ENCODE measurements at regions not wholly inside any gene's neighbourhood (a gene's known extent, or its start where the extent isn't known, plus 50 kb on each side); places are given as distances from the start of the nearest gene placed in this dataset.
"Not testable (repeated sequence)": the region's sequence is repeated elsewhere in the genome, so short reads cannot be mapped to it uniquely, and the experiment has no call there.

DNA sequence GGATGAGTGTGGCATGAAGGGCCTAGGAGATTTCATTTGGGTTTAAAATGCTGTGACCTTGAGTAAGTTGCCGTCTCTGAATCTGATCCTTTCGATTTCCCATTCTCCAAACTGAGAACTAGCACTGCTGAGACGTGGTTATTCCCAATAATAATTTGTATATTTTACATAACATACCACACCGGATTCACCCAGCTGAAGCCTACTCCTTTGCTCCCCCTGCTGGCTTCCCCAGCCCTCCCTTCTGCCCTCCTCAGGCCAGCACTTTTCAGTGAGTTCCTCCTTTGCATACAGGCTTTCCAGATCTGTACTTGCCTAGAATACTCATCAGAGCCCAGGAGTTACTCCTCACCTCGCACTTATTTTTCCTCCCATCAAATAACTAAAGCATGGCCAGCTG is 255.1 kb downstream of the OR4F29 start:
- not testable (repeated sequence) for H3K9me3 ChIP-seq; H3K4me1 ChIP-seq; H3K36me3 ChIP-seq; H3K27me3 ChIP-seq; H3K27ac ChIP-seq; H3K4me3 ChIP-seq; DNase-seq (ENCODE audit: low spot score in 2 of 2)
- WGBS, result no CpG with 5 or more reads among the region's 5 CpGs

DNA sequence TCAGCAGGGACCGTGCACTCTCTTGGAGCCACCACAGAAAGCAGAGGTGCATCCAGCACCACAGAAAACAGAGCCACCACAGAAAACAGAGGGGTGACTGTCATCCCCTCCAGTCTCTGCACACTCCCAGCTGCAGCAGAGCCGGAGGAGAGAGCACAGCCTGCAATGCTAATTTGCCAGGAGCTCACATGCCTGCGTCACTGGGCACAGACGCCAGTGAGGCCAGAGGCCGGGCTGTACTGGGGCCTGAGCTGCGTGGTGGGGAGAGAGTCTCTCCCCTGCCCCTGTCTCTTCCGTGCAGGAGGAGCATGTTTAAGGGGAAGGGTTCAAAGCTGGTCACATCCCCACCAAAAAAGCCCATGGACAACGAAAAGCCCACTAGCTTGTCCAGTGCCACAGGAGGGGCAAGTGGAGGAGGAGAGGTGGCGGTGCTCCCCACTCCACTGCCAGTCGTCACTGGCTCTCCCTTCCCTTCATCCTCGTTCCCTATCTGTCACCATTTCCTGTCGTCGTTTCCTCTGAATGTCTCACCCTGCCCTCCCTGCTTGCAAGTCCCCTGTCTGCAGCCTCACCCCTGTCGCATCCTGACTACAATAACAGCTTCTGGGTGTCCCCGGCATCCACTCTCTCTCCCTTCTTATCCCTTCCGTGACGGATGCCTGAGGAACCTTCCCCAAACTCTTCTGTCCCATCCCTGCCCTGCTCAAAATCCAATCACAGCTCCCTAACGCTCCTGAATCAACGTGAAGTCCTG is 260.0 kb downstream of the OR4F29 start:
- H3K9me3 ChIP-seq, H3K4me1 ChIP-seq, H3K27me3 ChIP-seq, H3K4me3 ChIP-seq, H3K36me3 ChIP-seq, H3K27ac ChIP-seq: not testable (repeated sequence)
- 81% methylated on average over 16 of the region's 19 CpGs for WGBS
- DNase-seq (ENCODE audit: low spot score in 2 of 2), result peak; percentile 70 to 82

DNA sequence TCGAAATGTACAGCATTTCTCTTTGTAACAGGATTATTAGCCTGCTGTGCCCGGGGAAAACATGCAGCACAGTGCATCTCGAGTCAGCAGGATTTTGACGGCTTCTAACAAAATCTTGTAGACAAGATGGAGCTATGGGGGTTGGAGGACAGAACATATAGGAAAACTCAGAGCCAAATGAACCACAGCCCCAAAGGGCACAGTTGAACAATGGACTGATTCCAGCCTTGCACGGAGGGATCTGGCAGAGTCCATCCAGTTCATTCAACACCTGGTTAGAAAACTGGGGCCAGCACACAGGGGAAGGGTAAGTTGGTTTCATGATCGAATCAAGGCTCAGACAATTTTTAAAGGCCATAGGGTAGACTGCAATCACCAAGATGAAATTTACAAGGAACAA is 260.8 kb downstream of the OR4F29 start:
- H3K36me3 ChIP-seq, result peaks cover 12% of the 10 kb centered on the region
- 47% methylated on average over 5 of the region's 6 CpGs for WGBS
- not testable (repeated sequence) for H3K4me3 ChIP-seq, H3K9me3 ChIP-seq, H3K27me3 ChIP-seq, H3K27ac ChIP-seq, H3K4me1 ChIP-seq
- peak in 1 of 2 donors; percentile 21 for DNase-seq (ENCODE audit: low spot score in 2 of 2)

DNA sequence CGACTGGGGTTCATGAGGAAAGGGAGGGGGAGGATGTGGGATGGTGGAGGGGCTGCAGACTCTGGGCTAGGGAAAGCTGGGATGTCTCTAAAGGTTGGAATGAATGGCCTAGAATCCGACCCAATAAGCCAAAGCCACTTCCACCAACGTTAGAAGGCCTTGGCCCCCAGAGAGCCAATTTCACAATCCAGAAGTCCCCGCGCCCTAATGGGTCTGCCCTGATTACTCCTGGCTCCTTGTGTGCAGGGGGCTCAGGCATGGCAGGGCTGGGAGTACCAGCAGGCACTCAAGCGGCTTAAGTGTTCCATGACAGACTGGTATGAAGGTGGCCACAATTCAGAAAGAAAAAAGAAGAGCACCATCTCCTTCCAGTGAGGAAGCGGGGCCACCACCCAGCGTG is 261.6 kb downstream of the OR4F29 start:
- no CpG with 5 or more reads among the region's 8 CpGs for WGBS

DNA sequence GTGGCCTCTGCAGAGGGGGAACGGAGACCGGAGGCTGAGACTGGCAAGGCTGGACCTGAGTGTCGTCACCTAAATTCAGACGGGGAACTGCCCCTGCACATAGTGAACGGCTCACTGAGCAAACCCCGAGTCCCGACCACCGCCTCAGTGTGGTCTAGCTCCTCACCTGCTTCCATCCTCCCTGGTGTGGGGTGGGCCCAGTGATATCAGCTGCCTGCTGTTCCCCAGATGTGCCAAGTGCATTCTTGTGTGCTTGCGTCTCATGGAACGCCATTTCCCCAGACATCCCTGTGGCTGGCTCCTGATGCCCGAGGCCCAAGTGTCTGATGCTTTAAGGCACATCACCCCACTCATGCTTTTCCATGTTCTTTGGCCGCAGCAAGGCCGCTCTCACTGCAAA is 262.2 kb downstream of the OR4F29 start:
- H3K27ac ChIP-seq, H3K27me3 ChIP-seq, H3K4me3 ChIP-seq, H3K4me1 ChIP-seq, H3K9me3 ChIP-seq: not testable (repeated sequence)
- H3K36me3 ChIP-seq, result peaks cover 12% of the 10 kb centered on the region
- peak; percentile 34 to 39 for DNase-seq (ENCODE audit: low spot score in 2 of 2)
- WGBS, result no CpG with 5 or more reads among the region's 13 CpGs

More for the DNA sequence above, 261.6 kb downstream of the OR4F29 start:
- not testable (repeated sequence) for H3K9me3 ChIP-seq, H3K27me3 ChIP-seq, H3K4me3 ChIP-seq, H3K27ac ChIP-seq, H3K4me1 ChIP-seq
- peak; percentile 55 to 70 for DNase-seq (ENCODE audit: low spot score in 2 of 2)
- H3K36me3 ChIP-seq, result peaks cover 12% of the 10 kb centered on the region

DNA sequence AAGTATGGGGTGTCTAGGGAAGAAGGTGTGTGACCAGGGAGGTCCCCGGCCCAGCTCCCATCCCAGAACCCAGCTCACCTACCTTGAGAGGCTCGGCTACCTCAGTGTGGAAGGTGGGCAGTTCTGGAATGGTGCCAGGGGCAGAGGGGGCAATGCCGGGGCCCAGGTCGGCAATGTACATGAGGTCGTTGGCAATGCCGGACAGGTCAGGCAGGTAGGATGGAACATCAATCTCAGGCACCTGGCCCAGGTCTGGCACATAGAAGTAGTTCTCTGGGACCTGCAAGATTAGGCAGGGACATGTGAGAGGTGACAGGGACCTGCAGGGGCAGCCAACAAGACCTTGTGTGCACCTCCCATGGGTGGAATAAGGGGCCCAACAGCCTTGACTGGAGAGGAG is 264.2 kb downstream of the OR4F29 start:
- peak in 1 of 2 donors; percentile 41 for DNase-seq (ENCODE audit: low spot score in 2 of 2)
- H3K27ac ChIP-seq, H3K9me3 ChIP-seq, H3K4me3 ChIP-seq, H3K4me1 ChIP-seq, H3K27me3 ChIP-seq: not testable (repeated sequence)
- WGBS, result no CpG with 5 or more reads among the region's 6 CpGs
- peaks cover 12% of the 10 kb centered on the region for H3K36me3 ChIP-seq

DNA sequence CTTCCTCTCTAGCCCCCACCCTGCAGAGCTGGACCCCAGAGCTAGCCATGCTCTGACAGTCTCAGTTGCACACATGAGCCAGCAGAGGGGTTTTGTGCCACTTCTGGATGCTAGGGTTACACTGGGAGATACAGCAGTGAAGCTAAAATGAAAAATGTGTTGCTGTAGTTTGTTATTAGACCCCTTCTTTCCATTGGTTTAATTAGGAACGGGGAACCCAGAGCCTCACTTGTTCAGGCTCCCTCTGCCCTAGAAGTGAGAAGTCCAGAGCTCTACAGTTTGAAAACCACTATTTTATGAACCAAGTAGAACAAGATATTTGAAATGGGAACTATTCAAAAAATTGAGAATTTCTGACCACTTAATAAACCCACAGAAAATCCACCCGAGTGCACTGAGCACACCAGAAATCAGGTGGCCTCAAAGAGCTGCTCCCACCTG is 264.8 kb downstream of the OR4F29 start:
- H3K9me3 ChIP-seq, H3K4me3 ChIP-seq, H3K4me1 ChIP-seq, H3K27ac ChIP-seq, H3K27me3 ChIP-seq: not testable (repeated sequence)
- H3K36me3 ChIP-seq, result peaks cover 12% of the 10 kb centered on the region
- 91% methylated on average over 2 of the region's 2 CpGs for WGBS
- DNase-seq (ENCODE audit: low spot score in 2 of 2), result peak; percentile 53 to 64

DNA sequence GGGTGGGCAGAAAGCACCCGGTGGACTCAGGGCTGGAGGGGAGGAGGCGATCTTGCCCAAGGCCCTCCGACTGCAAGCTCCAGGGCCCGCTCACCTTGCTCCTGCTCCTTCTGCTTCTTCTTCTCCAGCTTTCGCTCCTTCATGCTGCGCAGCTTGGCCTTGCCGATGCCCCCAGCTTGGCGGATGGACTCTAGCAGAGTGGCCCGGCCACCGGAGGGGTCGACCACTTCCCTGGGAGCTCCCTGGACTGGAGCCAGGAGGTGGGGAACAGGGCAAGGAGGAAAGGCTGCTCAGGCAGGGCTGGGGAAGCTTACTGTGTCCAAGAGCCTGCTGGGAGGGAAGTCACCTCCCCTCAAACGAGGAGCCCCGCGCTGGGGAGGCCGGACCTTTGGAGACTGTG is 265.3 kb downstream of the OR4F29 start:
- H3K36me3 ChIP-seq, result peaks cover 12% of the 10 kb centered on the region

DNA sequence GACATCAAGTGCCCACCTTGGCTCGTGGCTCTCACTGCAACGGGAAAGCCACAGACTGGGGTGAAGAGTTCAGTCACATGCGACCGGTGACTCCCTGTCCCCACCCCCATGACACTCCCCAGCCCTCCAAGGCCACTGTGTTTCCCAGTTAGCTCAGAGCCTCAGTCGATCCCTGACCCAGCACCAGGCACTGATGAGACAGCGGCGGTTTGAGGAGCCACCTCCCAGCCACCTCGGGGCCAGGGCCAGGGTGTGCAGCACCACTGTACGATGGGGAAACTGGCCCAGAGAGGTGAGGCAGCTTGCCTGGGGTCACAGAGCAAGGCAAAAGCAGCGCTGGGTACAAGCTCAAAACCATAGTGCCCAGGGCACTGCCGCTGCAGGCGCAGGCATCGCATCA is 266.0 kb downstream of the OR4F29 start:
- not testable (repeated sequence) for H3K27ac ChIP-seq

More for the DNA sequence above, 265.3 kb downstream of the OR4F29 start:
- DNase-seq (ENCODE audit: low spot score in 2 of 2), result peak; percentile 31 to 56
- not testable (repeated sequence) for H3K27me3 ChIP-seq, H3K4me1 ChIP-seq, H3K4me3 ChIP-seq, H3K27ac ChIP-seq, H3K9me3 ChIP-seq
- no CpG with 5 or more reads among the region's 15 CpGs for WGBS

DNA sequence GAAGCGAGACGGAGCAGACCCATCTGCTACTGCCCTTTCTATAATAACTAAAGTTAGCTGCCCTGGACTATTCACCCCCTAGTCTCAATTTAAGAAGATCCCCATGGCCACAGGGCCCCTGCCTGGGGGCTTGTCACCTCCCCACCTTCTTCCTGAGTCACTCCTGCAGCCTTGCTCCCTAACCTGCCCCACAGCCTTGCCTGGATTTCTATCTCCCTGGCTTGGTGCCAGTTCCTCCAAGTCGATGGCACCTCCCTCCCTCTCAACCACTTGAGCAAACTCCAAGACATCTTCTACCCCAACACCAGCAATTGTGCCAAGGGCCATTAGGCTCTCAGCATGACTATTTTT is 267.2 kb downstream of the OR4F29 start:
- not testable (repeated sequence) for H3K4me1 ChIP-seq, H3K9me3 ChIP-seq, H3K27ac ChIP-seq, H3K4me3 ChIP-seq, H3K27me3 ChIP-seq
- peaks cover 12% of the 10 kb centered on the region for H3K36me3 ChIP-seq
- no CpG with 5 or more reads among the region's 3 CpGs for WGBS
- DNase-seq (ENCODE audit: low spot score in 2 of 2), result peak; percentile 62 to 67

More for the DNA sequence above, 266.0 kb downstream of the OR4F29 start:
- DNase-seq (ENCODE audit: low spot score in 2 of 2), result peak; percentile 51 to 68
- no CpG with 5 or more reads among the region's 13 CpGs for WGBS
- H3K9me3 ChIP-seq, H3K27me3 ChIP-seq, H3K4me3 ChIP-seq, H3K4me1 ChIP-seq: not testable (repeated sequence)
- peaks cover 12% of the 10 kb centered on the region for H3K36me3 ChIP-seq

DNA sequence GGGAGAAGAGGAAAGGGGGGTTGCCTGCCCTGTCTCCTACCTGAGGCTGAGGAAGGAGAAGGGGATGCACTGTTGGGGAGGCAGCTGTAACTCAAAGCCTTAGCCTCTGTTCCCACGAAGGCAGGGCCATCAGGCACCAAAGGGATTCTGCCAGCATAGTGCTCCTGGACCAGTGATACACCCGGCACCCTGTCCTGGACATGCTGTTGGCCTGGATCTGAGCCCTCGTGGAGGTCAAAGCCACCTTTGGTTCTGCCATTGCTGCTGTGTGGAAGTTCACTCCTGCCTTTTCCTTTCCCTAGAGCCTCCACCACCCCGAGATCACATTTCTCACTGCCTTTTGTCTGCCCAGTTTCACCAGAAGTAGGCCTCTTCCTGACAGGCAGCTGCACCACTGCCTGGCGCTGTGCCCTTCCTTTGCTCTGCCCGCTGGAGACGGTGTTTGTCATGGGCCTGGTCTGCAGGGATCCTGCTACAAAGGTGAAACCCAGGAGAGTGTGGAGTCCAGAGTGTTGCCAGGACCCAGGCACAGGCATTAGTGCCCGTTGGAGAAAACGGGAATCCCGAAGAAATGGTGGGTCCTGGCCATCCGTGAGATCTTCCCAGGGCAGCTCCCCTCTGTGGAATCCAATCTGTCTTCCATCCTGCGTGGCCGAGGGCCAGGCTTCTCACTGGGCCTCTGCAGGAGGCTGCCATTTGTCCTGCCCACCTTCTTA is 267.7 kb downstream of the OR4F29 start:
- not testable (repeated sequence) for H3K4me1 ChIP-seq, H3K27ac ChIP-seq, H3K27me3 ChIP-seq, H3K4me3 ChIP-seq, H3K9me3 ChIP-seq
- WGBS, result 58% methylated on average over 3 of the region's 13 CpGs
- peaks cover 12% of the 10 kb centered on the region for H3K36me3 ChIP-seq
- DNase-seq (ENCODE audit: low spot score in 2 of 2), result peak; percentile 66 to 76

DNA sequence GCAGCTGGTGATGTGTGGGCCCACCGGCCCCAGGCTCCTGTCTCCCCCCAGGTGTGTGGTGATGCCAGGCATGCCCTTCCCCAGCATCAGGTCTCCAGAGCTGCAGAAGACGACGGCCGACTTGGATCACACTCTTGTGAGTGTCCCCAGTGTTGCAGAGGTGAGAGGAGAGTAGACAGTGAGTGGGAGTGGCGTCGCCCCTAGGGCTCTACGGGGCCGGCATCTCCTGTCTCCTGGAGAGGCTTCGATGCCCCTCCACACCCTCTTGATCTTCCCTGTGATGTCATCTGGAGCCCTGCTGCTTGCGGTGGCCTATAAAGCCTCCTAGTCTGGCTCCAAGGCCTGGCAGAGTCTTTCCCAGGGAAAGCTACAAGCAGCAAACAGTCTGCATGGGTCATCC is 268.4 kb downstream of the OR4F29 start:
- H3K9me3 ChIP-seq, H3K4me3 ChIP-seq, H3K27me3 ChIP-seq, H3K27ac ChIP-seq, H3K4me1 ChIP-seq: not testable (repeated sequence)
- peaks cover 12% of the 10 kb centered on the region for H3K36me3 ChIP-seq
- peak; percentile 73 to 76 for DNase-seq (ENCODE audit: low spot score in 2 of 2)
- no CpG with 5 or more reads among the region's 10 CpGs for WGBS

DNA sequence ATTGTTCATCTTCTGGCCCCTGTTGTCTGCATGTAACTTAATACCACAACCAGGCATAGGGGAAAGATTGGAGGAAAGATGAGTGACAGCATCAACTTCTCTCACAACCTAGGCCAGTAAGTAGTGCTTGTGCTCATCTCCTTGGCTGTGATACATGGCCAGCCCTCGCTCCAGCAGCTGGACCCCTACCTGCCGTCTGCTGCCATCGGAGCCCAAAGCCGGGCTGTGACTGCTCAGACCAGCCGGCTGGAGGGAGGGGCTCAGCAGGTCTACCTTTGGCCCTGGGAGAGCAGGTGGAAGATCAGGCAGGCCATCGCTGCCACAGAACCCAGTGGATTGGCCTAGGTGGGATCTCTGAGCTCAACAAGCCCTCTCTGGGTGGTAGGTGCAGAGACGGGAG is 268.8 kb downstream of the OR4F29 start:
- H3K27ac ChIP-seq, H3K9me3 ChIP-seq, H3K4me1 ChIP-seq, H3K4me3 ChIP-seq, H3K27me3 ChIP-seq: not testable (repeated sequence)
- WGBS, result no CpG with 5 or more reads among the region's 7 CpGs
- DNase-seq (ENCODE audit: low spot score in 2 of 2), result peak; percentile 26 to 48
- peaks cover 12% of the 10 kb centered on the region for H3K36me3 ChIP-seq
